ENCODE measurements at regions not wholly inside any gene's neighbourhood (a gene's known extent, or its start where the extent isn't known, plus 50 kb on each side); places are given as distances from the start of the nearest gene placed in this dataset.

GRCh38 chr7:156074982-156075615 lies 262.8 kb upstream of the SHH start:
- CTCF ChIA-PET, result no interaction called here
- TF ChIP-seq TARDBP (IDR thresholded peaks at IDR 0.05) (no peak), LEF1 (IDR thresholded peaks at IDR 0.05; ENCODE audit: borderline replicate concordance) (no peak)
- DNase-seq (ENCODE audit: extremely low spot score), result no peak
- POLR2A ChIA-PET, result no interaction called here

- no peak for DNase-seq (ENCODE audit: extremely low spot score)
- TF ChIP-seq NFRKB (IDR thresholded peaks at IDR 0.05) (no peak), LEF1 (IDR thresholded peaks at IDR 0.05; ENCODE audit: borderline replicate concordance) (no peak), ZNF384 (IDR thresholded peaks at IDR 0.05) (no peak), TARDBP (IDR thresholded peaks at IDR 0.05) (no peak), FOXM1 (IDR thresholded peaks at IDR 0.05; ENCODE audit: borderline replicate concordance) (no peak), ARNT (IDR thresholded peaks at IDR 0.05) (no peak), HDGF (IDR thresholded peaks at IDR 0.05; ENCODE audit: borderline replicate concordance) (no peak), BHLHE40 (IDR thresholded peaks at IDR 0.05; ENCODE audit: borderline replicate concordance) (no peak), CTBP1 (IDR thresholded peaks at IDR 0.05; ENCODE audit: borderline replicate concordance) (no peak), SP1 (IDR thresholded peaks at IDR 0.05) (no peak), SUZ12 (IDR thresholded peaks at IDR 0.05) (no peak), FOXA1 (IDR thresholded peaks at IDR 0.05) (no peak), L3MBTL2 (conservative IDR thresholded peaks at IDR 0.05) (no peak), ELF4 (IDR thresholded peaks at IDR 0.05) (no peak)
- TF ChIP-seq, protein P1, sequence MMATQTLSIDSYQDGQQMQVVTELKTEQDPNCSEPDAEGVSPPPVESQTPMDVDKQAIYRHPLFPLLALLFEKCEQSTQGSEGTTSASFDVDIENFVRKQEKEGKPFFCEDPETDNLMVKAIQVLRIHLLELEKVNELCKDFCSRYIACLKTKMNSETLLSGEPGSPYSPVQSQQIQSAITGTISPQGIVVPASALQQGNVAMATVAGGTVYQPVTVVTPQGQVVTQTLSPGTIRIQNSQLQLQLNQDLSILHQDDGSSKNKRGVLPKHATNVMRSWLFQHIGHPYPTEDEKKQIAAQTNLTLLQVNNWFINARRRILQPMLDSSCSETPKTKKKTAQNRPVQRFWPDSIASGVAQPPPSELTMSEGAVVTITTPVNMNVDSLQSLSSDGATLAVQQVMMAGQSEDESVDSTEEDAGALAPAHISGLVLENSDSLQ (IDR thresholded peaks at IDR 0.05), result no peak
- ChIA-PET POLR2A (no interaction called here), CTCF (no interaction called here)
These were observed 261.8 kb upstream of the SHH start for GRCh38 chr7:156074084-156074483.

DNA sequence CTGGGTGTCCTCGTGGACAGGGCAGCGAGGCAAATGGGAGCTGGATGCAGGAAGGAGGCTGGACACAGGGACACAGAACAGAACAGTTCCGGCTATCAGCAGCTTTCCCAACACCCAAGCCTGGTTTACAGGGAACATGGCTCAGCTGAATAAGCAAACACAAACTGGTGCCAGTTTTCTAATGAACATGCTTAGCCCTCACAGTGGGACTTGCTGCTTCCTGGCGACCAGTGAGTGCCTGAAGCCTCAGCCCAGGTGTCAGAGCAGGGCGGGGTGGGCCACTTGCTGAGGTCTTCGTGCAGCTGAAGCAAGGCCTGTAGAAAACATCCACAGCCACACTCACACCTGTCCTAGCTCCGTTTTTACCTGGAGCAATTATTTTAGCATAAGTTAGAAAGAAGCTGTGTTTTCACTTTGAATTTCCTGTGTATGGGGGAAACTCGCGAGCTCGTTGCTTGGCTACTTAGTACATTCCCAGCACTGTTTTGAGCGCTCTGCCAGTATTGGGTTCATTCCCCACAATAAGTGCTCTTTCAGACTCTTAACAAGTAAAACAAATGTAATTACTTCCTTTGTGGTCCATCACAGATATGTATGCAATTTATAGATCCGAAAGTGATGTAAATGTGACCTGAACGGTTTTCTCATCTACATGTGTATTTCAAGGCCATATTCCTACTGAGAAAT lies 261.2 kb upstream of the SHH start:
- POLR2A ChIA-PET, result no interaction called here
- DNase-seq (ENCODE audit: extremely low spot score), result no peak
- CTCF ChIA-PET, result no interaction called here
- TF ChIP-seq ARNT (IDR thresholded peaks at IDR 0.05) (no peak), FOXA1 (IDR thresholded peaks at IDR 0.05) (no peak), TARDBP (IDR thresholded peaks at IDR 0.05) (no peak)

GRCh38 chr7:156071612-156072011 lies 259.3 kb upstream of the SHH start:
- ChIA-PET POLR2A (no interaction called here), CTCF (no interaction called here)
- DNase-seq (ENCODE audit: extremely low spot score), result no peak
- TF ChIP-seq, protein P1 (IDR thresholded peaks at IDR 0.05), result no peak
- TF ChIP-seq NFRKB (IDR thresholded peaks at IDR 0.05), result no peak
- TF ChIP-seq CTBP1 (IDR thresholded peaks at IDR 0.05; ENCODE audit: borderline replicate concordance), result no peak
- TF ChIP-seq LEF1 (IDR thresholded peaks at IDR 0.05; ENCODE audit: borderline replicate concordance), result no peak
- no peak for TF ChIP-seq ELF4 (IDR thresholded peaks at IDR 0.05)
- TF ChIP-seq FOXA1 (IDR thresholded peaks at IDR 0.05), result no peak

- ChIA-PET POLR2A (no interaction called here), CTCF (no interaction called here)
- DNase-seq (ENCODE audit: extremely low spot score), result no peak
- TF ChIP-seq SUZ12 (IDR thresholded peaks at IDR 0.05), result no peak
- TF ChIP-seq FOXA1 (IDR thresholded peaks at IDR 0.05), result no peak
- no peak for TF ChIP-seq ARNT (IDR thresholded peaks at IDR 0.05)
- TF ChIP-seq ELF4 (IDR thresholded peaks at IDR 0.05), result no peak
- no peak for TF ChIP-seq L3MBTL2 (conservative IDR thresholded peaks at IDR 0.05)
- TF ChIP-seq HDGF (IDR thresholded peaks at IDR 0.05; ENCODE audit: borderline replicate concordance), result no peak
- TF ChIP-seq NFRKB (IDR thresholded peaks at IDR 0.05), result no peak
- TF ChIP-seq FOXM1 (IDR thresholded peaks at IDR 0.05; ENCODE audit: borderline replicate concordance), result no peak
- TF ChIP-seq SP1 (IDR thresholded peaks at IDR 0.05), result no peak
- TF ChIP-seq LEF1 (IDR thresholded peaks at IDR 0.05; ENCODE audit: borderline replicate concordance), result no peak
- no peak for TF ChIP-seq BHLHE40 (IDR thresholded peaks at IDR 0.05; ENCODE audit: borderline replicate concordance)
- no peak for TF ChIP-seq CTBP1 (IDR thresholded peaks at IDR 0.05; ENCODE audit: borderline replicate concordance)
- TF ChIP-seq, protein P1 (IDR thresholded peaks at IDR 0.05), result no peak
- TF ChIP-seq ZNF384 (IDR thresholded peaks at IDR 0.05), result no peak
- TF ChIP-seq TARDBP (IDR thresholded peaks at IDR 0.05), result no peak
- no peak for TF ChIP-seq FOXK2 (IDR thresholded peaks at IDR 0.05)
These were observed 257.6 kb upstream of the SHH start for GRCh38 chr7:156069891-156070290.

DNA sequence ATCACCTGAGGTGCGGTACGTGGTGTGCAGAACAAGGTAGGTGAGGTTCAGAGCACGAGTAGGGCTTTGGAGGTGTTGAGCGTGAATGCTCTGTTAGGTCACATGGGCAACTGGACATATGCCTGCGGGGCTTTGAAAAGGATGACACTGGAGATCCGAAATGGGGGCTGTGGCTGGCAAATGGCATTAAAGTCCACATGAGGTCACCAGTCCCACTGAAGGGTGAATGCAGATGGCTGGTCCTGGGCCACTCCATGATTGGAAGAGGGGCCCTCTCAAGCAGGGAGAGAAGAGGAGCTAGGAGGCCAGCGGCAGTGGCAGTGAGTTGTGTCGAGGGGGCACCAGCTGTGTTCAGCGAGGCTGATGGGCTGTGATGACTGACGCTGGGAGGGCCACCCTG lies 254.9 kb upstream of the SHH start:
- CTCF ChIA-PET, result no interaction called here

More for the DNA sequence above, 254.9 kb upstream of the SHH start:
- POLR2A ChIA-PET, result no interaction called here
- DNase-seq (ENCODE audit: extremely low spot score), result no peak
- TF ChIP-seq, protein P1 (IDR thresholded peaks at IDR 0.05), result no peak
- TF ChIP-seq ARNT (IDR thresholded peaks at IDR 0.05) (no peak), ZNF384 (IDR thresholded peaks at IDR 0.05) (no peak), L3MBTL2 (conservative IDR thresholded peaks at IDR 0.05) (no peak)
